HG02763 (cell line): ENCODE measurements at regions not wholly inside any gene's neighbourhood (a gene's known extent, or its start where the extent isn't known, plus 50 kb on each side); places are given as distances from the start of the nearest gene placed in this dataset.
"Not testable (repeated sequence)": the region's sequence is repeated elsewhere in the genome, so short reads cannot be mapped to it uniquely, and the experiment has no call there.

Experiments
- ATAC-seq: cut with Tn5 transposase; IDR thresholded peaks from one replicate; pipeline ENCODE4 v1.9.1; 2021; ENCODE audit warnings: mild to moderate bottlenecking, moderate library complexity; ENCODE audit not compliant: unreplicated experiment

- no peak for ATAC-seq
Measured at GRCh38 chr12:91704446-91704845, 441.2 kb downstream of the BTG1 start.

GRCh38 chr12:91703491-91704283, 442.0 kb downstream of the BTG1 start:
- no peak for ATAC-seq

GRCh38 chr12:91702843-91703425, 442.7 kb downstream of the BTG1 start:
- ATAC-seq = no peak

GRCh38 chr12:91695964-91696363, 449.7 kb downstream of the BTG1 start:
- no peak for ATAC-seq

GRCh38 chr12:91695406-91695805, 450.2 kb downstream of the BTG1 start:
- not testable (repeated sequence) for ATAC-seq

GRCh38 chr12:91690531-91690930, 455.1 kb downstream of the BTG1 start:
- ATAC-seq = no peak

- no peak for ATAC-seq
Measured at GRCh38 chr12:91687052-91688017, 458.3 kb downstream of the BTG1 start.

- ATAC-seq = no peak
Measured at GRCh38 chr12:91685917-91686316, 459.7 kb downstream of the BTG1 start.

- no peak for ATAC-seq
Measured at GRCh38 chr12:91681751-91682150, 463.9 kb downstream of the BTG1 start.

- ATAC-seq = no peak
Measured at GRCh38 chr12:91680864-91681263, 464.8 kb downstream of the BTG1 start.

- no peak for ATAC-seq
Measured at GRCh38 chr12:91677556-91677955, 468.1 kb downstream of the BTG1 start.

- ATAC-seq = no peak
Measured at GRCh38 chr12:91675401-91675800, 470.2 kb downstream of the BTG1 start.

GRCh38 chr12:91672130-91672529, 473.5 kb downstream of the BTG1 start:
- ATAC-seq = no peak

- ATAC-seq = no peak
Measured at GRCh38 chr12:91667694-91668093, 478.0 kb downstream of the BTG1 start.

GRCh38 chr12:91663744-91664143, 481.1 kb upstream of the DCN start:
- no peak for ATAC-seq

- no peak for ATAC-seq
Measured at GRCh38 chr12:91663310-91663709, 480.7 kb upstream of the DCN start.

GRCh38 chr12:91662021-91662420, 479.4 kb upstream of the DCN start:
- no peak for ATAC-seq

GRCh38 chr12:91657032-91657431, 474.4 kb upstream of the DCN start:
- ATAC-seq = no peak

- no peak for ATAC-seq
Measured at GRCh38 chr12:91655966-91656365, 473.3 kb upstream of the DCN start.

- ATAC-seq = no peak
Measured at GRCh38 chr12:91654087-91654486, 471.5 kb upstream of the DCN start.

- no peak for ATAC-seq
Measured at GRCh38 chr12:91651728-91652127, 469.1 kb upstream of the DCN start.
